HepG2 (cell line): ENCODE measurements at regions not wholly inside any gene's neighbourhood (a gene's known extent, or its start where the extent isn't known, plus 50 kb on each side); places are given as distances from the start of the nearest gene placed in this dataset.

Experiments used
- ASH2L ChIP-seq: fragments of 300-600, 200-600 bp; sonication (generic); IDR thresholded peaks from 2 replicates; pipeline ENCODE4 v1.7.0; 2017; ENCODE audit warnings: low read depth, mild to moderate bottlenecking, moderate library complexity, mixed read lengths, low read length; ENCODE audit not compliant: insufficient read length
- CTCF ChIP-seq: sonication (generic); formaldehyde crosslinking; IDR thresholded peaks from 2 replicates; pipeline ENCODE4 v1.5.0; 2020; ENCODE audit warnings: mild to moderate bottlenecking, missing genetic modification reagents, moderate library complexity
- FOXK2 ChIP-seq: fragments of 450-650 bp; IDR thresholded peaks from 2 replicates; pipeline ENCODE4 v1.6.1; 2016
- GABPA ChIP-seq, 2 experiments: IDR thresholded peaks; 2 replicates each; pipeline ENCODE4 v1.6.1; 2011 to 2016; ENCODE audit warnings: low read depth in 2 of 2, low read length in 1 of 2, missing biosample characterization in 1 of 2, missing genetic modification characterization in 1 of 2
- HNF4A ChIP-seq: sonication (generic); formaldehyde crosslinking; IDR thresholded peaks from 2 replicates; pipeline ENCODE4 v1.4.0; 2020; ENCODE audit warnings: missing genetic modification reagents
- MXD3 ChIP-seq: IDR thresholded peaks from 2 replicates; pipeline ENCODE4 v1.6.1; 2016; ENCODE audit warnings: mild to moderate bottlenecking, missing biosample characterization, missing genetic modification reagents
- POLR2AphosphoS5 ChIP-seq: IDR thresholded peaks from 2 replicates; pipeline ENCODE4 v1.6.1; 2012; ENCODE audit warnings: low read depth, low read length
- RFX5 ChIP-seq: IDR thresholded peaks from 2 replicates; pipeline ENCODE4 v1.6.1; 2011; ENCODE audit warnings: low read depth, low read length, improper control_type of control experiment
- SMARCE1 ChIP-seq: fragments of 450-650 bp; IDR thresholded peaks from 2 replicates; pipeline ENCODE4 v1.6.1; 2017; ENCODE audit warnings: borderline replicate concordance
- TAF15 ChIP-seq: fragments of 200-400 bp; formaldehyde crosslinking; IDR thresholded peaks from one replicate; pipeline ENCODE4 v1.6.1; 2018; ENCODE audit warnings: mild to moderate bottlenecking, low read depth, low read length; ENCODE audit not compliant: poor library complexity, severe bottlenecking
- ZNF569 ChIP-seq: sonication (generic); formaldehyde crosslinking; IDR thresholded peaks from 2 replicates; pipeline ENCODE4 v1.5.0; 2020; ENCODE audit warnings: mild to moderate bottlenecking, missing genetic modification reagents, moderate library complexity, borderline replicate concordance
- TF ChIP-seq, protein P1 (sequence below): IDR thresholded peaks from 2 replicates; pipeline ENCODE4 v1.6.1; 2016; ENCODE audit warnings: missing biosample characterization, missing genetic modification reagents, low read depth
- TF ChIP-seq, protein P2 (sequence below): sonication (generic); formaldehyde crosslinking; IDR thresholded peaks from 2 replicates; pipeline ENCODE4 v1.8.1; 2023; ENCODE audit warnings: mild to moderate bottlenecking, inconsistent platforms, moderate library complexity, missing genetic modification reagents, borderline replicate concordance
- TF ChIP-seq, protein P3 (sequence below): sonication (generic); formaldehyde crosslinking; IDR thresholded peaks from 2 replicates; pipeline ENCODE4 v1.8.0; 2022; ENCODE audit warnings: mild to moderate bottlenecking, missing genetic modification reagents; ENCODE audit not compliant: insufficient replicate concordance

- TF ChIP-seq ASH2L (no peak), FOXK2 (no peak), GABPA (IDR thresholded peaks at IDR 0.05; ENCODE audit: low read depth, low read length) (no peak), GABPA (CRISPR knock-in tag; IDR thresholded peaks at IDR 0.05; ENCODE audit: low read depth) (no peak), ZNF569 (CRISPR knock-in tag) (no peak), MXD3 (no peak), SMARCE1 (no peak), POLR2AphosphoS5 (no peak), CTCF (CRISPR knock-in tag) (no peak), TAF15 (no peak), RFX5 (no peak), HNF4A (CRISPR knock-in tag) (no peak)
- TF ChIP-seq, protein P1, sequence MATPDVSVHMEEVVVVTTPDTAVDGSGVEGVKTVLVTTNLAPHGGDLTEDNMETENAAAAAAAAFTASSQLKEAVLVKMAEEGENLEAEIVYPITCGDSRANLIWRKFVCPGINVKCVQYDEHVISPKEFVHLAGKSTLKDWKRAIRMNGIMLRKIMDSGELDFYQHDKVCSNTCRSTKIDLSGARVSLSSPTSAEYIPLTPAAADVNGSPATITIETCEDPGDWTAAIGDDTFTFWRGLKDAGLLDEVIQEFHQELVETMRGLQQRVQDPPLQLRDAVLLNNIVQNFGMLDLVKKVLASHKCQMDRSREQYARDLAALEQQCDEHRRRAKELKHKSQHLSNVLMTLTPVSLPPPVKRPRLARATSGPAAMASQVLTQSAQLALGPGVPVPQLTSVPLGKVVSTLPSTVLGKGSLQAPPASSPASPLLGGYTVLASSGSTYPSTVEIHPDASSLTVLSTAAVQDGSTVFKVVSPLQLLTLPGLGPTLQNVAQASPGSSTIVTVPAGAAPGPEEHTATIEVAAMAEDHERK = no peak
- TF ChIP-seq, protein P2, sequence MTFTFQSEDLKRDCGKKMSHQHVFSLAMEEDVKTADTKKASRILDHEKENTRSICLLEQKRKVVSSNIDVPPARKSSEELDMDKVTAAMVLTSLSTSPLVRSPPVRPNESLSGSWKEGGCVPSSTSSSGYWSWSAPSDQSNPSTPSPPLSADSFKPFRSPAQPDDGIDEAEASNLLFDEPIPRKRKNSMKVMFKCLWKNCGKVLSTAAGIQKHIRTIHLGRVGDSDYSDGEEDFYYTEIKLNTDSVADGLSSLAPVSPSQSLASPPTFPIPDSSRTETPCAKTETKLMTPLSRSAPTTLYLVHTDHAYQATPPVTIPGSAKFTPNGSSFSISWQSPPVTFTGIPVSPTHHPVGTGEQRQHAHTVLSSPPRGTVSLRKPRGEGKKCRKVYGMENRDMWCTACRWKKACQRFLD (CRISPR knock-in tag) = no peak
- TF ChIP-seq, protein P3, sequence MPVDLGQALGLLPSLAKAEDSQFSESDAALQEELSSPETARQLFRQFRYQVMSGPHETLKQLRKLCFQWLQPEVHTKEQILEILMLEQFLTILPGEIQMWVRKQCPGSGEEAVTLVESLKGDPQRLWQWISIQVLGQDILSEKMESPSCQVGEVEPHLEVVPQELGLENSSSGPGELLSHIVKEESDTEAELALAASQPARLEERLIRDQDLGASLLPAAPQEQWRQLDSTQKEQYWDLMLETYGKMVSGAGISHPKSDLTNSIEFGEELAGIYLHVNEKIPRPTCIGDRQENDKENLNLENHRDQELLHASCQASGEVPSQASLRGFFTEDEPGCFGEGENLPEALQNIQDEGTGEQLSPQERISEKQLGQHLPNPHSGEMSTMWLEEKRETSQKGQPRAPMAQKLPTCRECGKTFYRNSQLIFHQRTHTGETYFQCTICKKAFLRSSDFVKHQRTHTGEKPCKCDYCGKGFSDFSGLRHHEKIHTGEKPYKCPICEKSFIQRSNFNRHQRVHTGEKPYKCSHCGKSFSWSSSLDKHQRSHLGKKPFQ = no peak
Measured at GRCh38 chr2:123207245-123207644, 817.8 kb upstream of the CNTNAP5 start.
